GM19372 (cell line): ENCODE measurements at regions not wholly inside any gene's neighbourhood (a gene's known extent, or its start where the extent isn't known, plus 50 kb on each side); places are given as distances from the start of the nearest gene placed in this dataset.
A peak's percentile ranks its signal among the peaks of the same experiment; 100 is the strongest.

ENCODE experiments used
- ATAC-seq: cut with Tn5 transposase; IDR thresholded peaks from one replicate; pipeline ENCODE4 v1.9.1; 2021; ENCODE audit warnings: mild to moderate bottlenecking, low read depth, moderate library complexity; ENCODE audit not compliant: unreplicated experiment

- ATAC-seq = no peak
These were observed 106.8 kb downstream of the SEMA6D start for GRCh38 chr15:47824147-47824546.

GRCh38 chr15:47829667-47830066, 112.4 kb downstream of the SEMA6D start:
- no peak for ATAC-seq

- ATAC-seq = no peak
These were observed 116.8 kb downstream of the SEMA6D start for GRCh38 chr15:47834093-47834492.

GRCh38 chr15:47839233-47839825, 122.0 kb downstream of the SEMA6D start:
- no peak for ATAC-seq

GRCh38 chr15:47843124-47843663, 125.9 kb downstream of the SEMA6D start:
- no peak for ATAC-seq

- no peak for ATAC-seq
These were observed 127.1 kb downstream of the SEMA6D start for GRCh38 chr15:47844437-47844836.

- no peak for ATAC-seq
These were observed 129.0 kb downstream of the SEMA6D start for GRCh38 chr15:47846128-47846868.

- ATAC-seq = no peak
These were observed 129.6 kb downstream of the SEMA6D start for GRCh38 chr15:47846876-47847275.

GRCh38 chr15:47856071-47856470, 138.8 kb downstream of the SEMA6D start:
- no peak for ATAC-seq

- no peak for ATAC-seq
These were observed 139.9 kb downstream of the SEMA6D start for GRCh38 chr15:47857014-47857775.

- ATAC-seq = peak; percentile 58
These were observed 140.5 kb downstream of the SEMA6D start for GRCh38 chr15:47857776-47858167.

- ATAC-seq = no peak
These were observed 144.0 kb downstream of the SEMA6D start for GRCh38 chr15:47861111-47861903.

GRCh38 chr15:47862402-47862801, 145.1 kb downstream of the SEMA6D start:
- no peak for ATAC-seq

- ATAC-seq = no peak
These were observed 149.1 kb downstream of the SEMA6D start for GRCh38 chr15:47866446-47866845.

GRCh38 chr15:47870300-47870955, 153.1 kb downstream of the SEMA6D start:
- ATAC-seq = no peak

GRCh38 chr15:47870956-47871625, 153.8 kb downstream of the SEMA6D start:
- ATAC-seq = no peak

GRCh38 chr15:47872208-47872607, 154.9 kb downstream of the SEMA6D start:
- no peak for ATAC-seq

GRCh38 chr15:47872869-47873432, 155.6 kb downstream of the SEMA6D start:
- no peak for ATAC-seq

- ATAC-seq = no peak
These were observed 159.7 kb downstream of the SEMA6D start for GRCh38 chr15:47876986-47877385.
